NB4 (cell line): ENCODE measurements at regions not wholly inside any gene's neighbourhood (a gene's known extent, or its start where the extent isn't known, plus 50 kb on each side); places are given as distances from the start of the nearest gene placed in this dataset.

Experiments used
- MYC ChIP-seq: IDR thresholded peaks from 2 replicates; pipeline ENCODE4 v1.6.1; 2011; ENCODE audit warnings: low read depth, low read length
- POLR2A ChIP-seq: IDR thresholded peaks from 2 replicates; pipeline ENCODE4 v1.6.1; 2011; ENCODE audit warnings: mild to moderate bottlenecking; ENCODE audit not compliant: insufficient read length; ENCODE audit errors: extremely low read depth
- TF ChIP-seq, protein P1 (sequence below): IDR thresholded peaks from one replicate; pipeline ENCODE4 v1.5.1; 2012; ENCODE audit warnings: low read depth, low read length

DNA sequence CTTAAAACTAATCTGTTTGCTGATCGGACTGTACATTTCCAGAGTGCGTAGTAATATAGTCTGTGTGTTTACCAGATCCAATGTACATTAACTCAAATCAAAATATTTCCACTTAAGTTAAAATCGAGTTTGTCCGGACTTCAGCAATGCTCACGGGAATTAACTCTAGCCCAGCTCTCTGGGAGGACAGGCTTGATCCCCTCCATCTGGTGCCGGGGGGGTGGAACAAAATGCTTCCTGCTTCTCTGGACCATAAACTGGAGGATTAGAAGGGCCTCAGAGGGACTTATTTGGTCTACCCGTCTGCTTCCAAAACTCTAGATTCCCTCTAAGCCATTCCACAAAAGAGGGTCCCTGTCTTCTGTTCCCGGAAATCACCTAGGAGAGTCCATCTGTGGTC, 511.2 kb downstream of the BUD13 start:
- TF ChIP-seq, protein P1, sequence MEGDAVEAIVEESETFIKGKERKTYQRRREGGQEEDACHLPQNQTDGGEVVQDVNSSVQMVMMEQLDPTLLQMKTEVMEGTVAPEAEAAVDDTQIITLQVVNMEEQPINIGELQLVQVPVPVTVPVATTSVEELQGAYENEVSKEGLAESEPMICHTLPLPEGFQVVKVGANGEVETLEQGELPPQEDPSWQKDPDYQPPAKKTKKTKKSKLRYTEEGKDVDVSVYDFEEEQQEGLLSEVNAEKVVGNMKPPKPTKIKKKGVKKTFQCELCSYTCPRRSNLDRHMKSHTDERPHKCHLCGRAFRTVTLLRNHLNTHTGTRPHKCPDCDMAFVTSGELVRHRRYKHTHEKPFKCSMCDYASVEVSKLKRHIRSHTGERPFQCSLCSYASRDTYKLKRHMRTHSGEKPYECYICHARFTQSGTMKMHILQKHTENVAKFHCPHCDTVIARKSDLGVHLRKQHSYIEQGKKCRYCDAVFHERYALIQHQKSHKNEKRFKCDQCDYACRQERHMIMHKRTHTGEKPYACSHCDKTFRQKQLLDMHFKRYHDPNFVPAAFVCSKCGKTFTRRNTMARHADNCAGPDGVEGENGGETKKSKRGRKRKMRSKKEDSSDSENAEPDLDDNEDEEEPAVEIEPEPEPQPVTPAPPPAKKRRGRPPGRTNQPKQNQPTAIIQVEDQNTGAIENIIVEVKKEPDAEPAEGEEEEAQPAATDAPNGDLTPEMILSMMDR = no peak
- TF ChIP-seq POLR2A = no peak
- no peak for TF ChIP-seq MYC
